Activated CD4-positive, alpha-beta T cell treated with anti-CD3 and anti-CD28 coated beads, Interleukin-2, amount 50 U/mL, for 16 hours (primary cell): ENCODE measurements at regions not wholly inside any gene's neighbourhood (a gene's known extent, or its start where the extent isn't known, plus 50 kb on each side); places are given as distances from the start of the nearest gene placed in this dataset.
"Not testable (repeated sequence)": the region's sequence is repeated elsewhere in the genome, so short reads cannot be mapped to it uniquely, and the experiment has no call there.

ENCODE experiments used
- DNase-seq: peaks from one replicate; pipeline ENCODE4 v3.0.0-alpha.2; 2020

GRCh38 chr4:37771771-37772170, 54.7 kb upstream of the PGM2 start:
- DNase-seq: no peak

- DNase-seq: no peak
Measured at GRCh38 chr4:37770016-37770415, 56.5 kb upstream of the PGM2 start.

- DNase-seq: no peak
Measured at GRCh38 chr4:37769391-37769989, 57.0 kb upstream of the PGM2 start.

GRCh38 chr4:37767546-37767945, 58.9 kb upstream of the PGM2 start:
- no peak for DNase-seq

- DNase-seq: no peak
Measured at GRCh38 chr4:37767019-37767418, 59.5 kb upstream of the PGM2 start.

GRCh38 chr4:37765741-37766140, 60.7 kb upstream of the PGM2 start:
- peak; percentile 64 for DNase-seq

GRCh38 chr4:37763831-37764230, 62.7 kb upstream of the PGM2 start:
- no peak for DNase-seq

GRCh38 chr4:37762991-37763368, 63.5 kb upstream of the PGM2 start:
- DNase-seq: no peak

- DNase-seq: peak; percentile 42
Measured at GRCh38 chr4:37762294-37762990, 64.0 kb upstream of the PGM2 start.

GRCh38 chr4:37760840-37761239, 65.6 kb upstream of the PGM2 start:
- DNase-seq: no peak

- no peak for DNase-seq
Measured at GRCh38 chr4:37759833-37760232, 66.7 kb upstream of the PGM2 start.

GRCh38 chr4:37758226-37758625, 68.3 kb upstream of the PGM2 start:
- peak; percentile 49 for DNase-seq

- no peak for DNase-seq
Measured at GRCh38 chr4:37757761-37758160, 68.7 kb upstream of the PGM2 start.

- no peak for DNase-seq
Measured at GRCh38 chr4:37757121-37757520, 69.4 kb upstream of the PGM2 start.

- no peak for DNase-seq
Measured at GRCh38 chr4:37754410-37755185, 68.4 kb upstream of the RELL1 start.

GRCh38 chr4:37749398-37749988, 63.3 kb upstream of the RELL1 start:
- DNase-seq: no peak

- DNase-seq: no peak
Measured at GRCh38 chr4:37748485-37748884, 62.3 kb upstream of the RELL1 start.

- no peak for DNase-seq
Measured at GRCh38 chr4:37747772-37748330, 61.7 kb upstream of the RELL1 start.

- not testable (repeated sequence) for DNase-seq
Measured at GRCh38 chr4:37746852-37747251, 60.7 kb upstream of the RELL1 start.

GRCh38 chr4:37745946-37746345, 59.8 kb upstream of the RELL1 start:
- no peak for DNase-seq

GRCh38 chr4:37742149-37742548, 56.0 kb upstream of the RELL1 start:
- DNase-seq: no peak

- no peak for DNase-seq
Measured at GRCh38 chr4:37741564-37741963, 55.4 kb upstream of the RELL1 start.

GRCh38 chr4:37740546-37740945, 54.4 kb upstream of the RELL1 start:
- no peak for DNase-seq
